HAP-1 (cell line): ENCODE measurements at regions not wholly inside any gene's neighbourhood (a gene's known extent, or its start where the extent isn't known, plus 50 kb on each side); places are given as distances from the start of the nearest gene placed in this dataset.

Source experiments
- DNase-seq, 2 experiments: peaks; one replicate each; pipeline ENCODE4 v3.0.0-alpha.2; 2016 to 2020; ENCODE audit warnings: low spot score in 2 of 2
- H3K27me3 ChIP-seq: fragments of 250-450 bp; sonication (Bioruptor Pico); 2 replicates; pipeline ENCODE4 v1.5.1; 2020; ENCODE audit warnings: low read depth, mild to moderate bottlenecking, moderate library complexity
- H3K36me3 ChIP-seq: fragments of 250-450 bp; sonication (Bioruptor Pico); replicated peaks from 2 replicates; pipeline ENCODE4 v1.5.1; 2020; ENCODE audit warnings: mild to moderate bottlenecking
- H3K4me1 ChIP-seq: fragments of 250-450 bp; sonication (Bioruptor Pico); 2 replicates; pipeline ENCODE4 v1.5.1; 2020; ENCODE audit warnings: mild to moderate bottlenecking
- H3K4me3 ChIP-seq: fragments of 250-450 bp; sonication (Bioruptor Pico); 2 replicates; pipeline ENCODE4 v1.5.1; 2020; ENCODE audit warnings: mild to moderate bottlenecking, moderate library complexity
- H3K9me3 ChIP-seq: fragments of 250-450 bp; sonication (Bioruptor Pico); 2 replicates; pipeline ENCODE4 v1.5.1; 2020; ENCODE audit warnings: mild to moderate bottlenecking, moderate library complexity
- in situ Hi-C: fragments of 300-500 bp; cut with MboI; formaldehyde crosslinking; loops from 3 replicates; pipeline ENCODE4 v1.14.3; 2020; ENCODE audit warnings: low sequenced_read_pairs, inconsistent platforms, mixed read lengths

DNA sequence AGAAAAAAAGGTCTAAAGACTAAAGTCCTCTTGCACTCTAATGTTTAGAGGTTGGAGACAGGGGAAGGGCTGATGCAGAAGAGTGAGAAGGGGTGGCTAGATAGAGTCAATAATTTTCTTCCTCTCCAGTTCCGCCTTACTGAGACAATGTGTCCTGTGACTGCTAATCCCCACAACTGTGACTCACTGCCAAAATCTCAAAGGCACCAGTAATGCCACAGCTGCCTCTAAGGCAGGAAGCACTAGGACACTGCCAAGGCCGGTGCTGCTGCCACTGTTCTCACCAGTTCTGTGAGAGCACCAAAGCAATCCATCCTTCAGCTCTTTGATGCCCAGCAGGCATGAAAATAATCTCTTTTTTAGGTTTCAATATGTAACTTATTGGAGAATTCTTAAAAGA lies 701.9 kb upstream of the MAP3K7 start:
- Histone ChIP-seq H3K4me3 (no peak overlapping the region), H3K9me3 (no peaks in the 10 kb centered on the region), H3K36me3 (no peaks in the 10 kb centered on the region), H3K4me1 (no peaks in the 10 kb centered on the region), H3K27me3 (no peaks in the 10 kb centered on the region)
- no peak for DNase-seq
- in situ Hi-C loops, result no loop called here

DNA sequence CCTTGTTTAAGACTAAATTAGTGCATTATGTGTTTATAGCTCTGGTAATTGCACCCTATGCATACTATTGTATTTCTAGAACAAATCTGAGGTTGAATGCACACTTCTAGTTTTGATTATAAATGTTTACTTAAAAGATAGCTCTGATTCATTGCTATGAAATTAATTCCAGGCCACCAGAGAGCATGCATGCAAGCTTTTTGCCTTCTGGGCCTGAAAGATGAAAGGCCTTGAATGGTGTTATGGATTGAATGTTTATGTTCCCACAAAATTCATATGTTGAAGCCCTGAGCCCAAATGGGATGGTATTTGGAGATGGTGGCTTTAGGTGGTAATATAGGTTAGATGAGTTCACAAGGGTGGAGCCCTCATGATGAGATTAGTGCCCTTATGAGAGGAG lies 695.0 kb upstream of the MAP3K7 start:
- Histone ChIP-seq H3K9me3 (no peaks in the 10 kb centered on the region), H3K4me1 (no peaks in the 10 kb centered on the region), H3K27me3 (0 out of 2 replicates have a peak, but pooled peaks cover 3% of the 10 kb centered on the region), H3K36me3 (no peaks in the 10 kb centered on the region), H3K4me3 (no peak overlapping the region)
- DNase-seq, result no peak
- in situ Hi-C loops, result no loop called here

- Histone ChIP-seq H3K9me3 (no peaks in the 10 kb centered on the region), H3K4me3 (no peak overlapping the region), H3K4me1 (no peaks in the 10 kb centered on the region), H3K27me3 (0 out of 2 replicates have a peak, but pooled peaks cover 3% of the 10 kb centered on the region), H3K36me3 (no peaks in the 10 kb centered on the region)
- no peak for DNase-seq
- in situ Hi-C loops, result no loop called here
These were observed 693.6 kb upstream of the MAP3K7 start for GRCh38 chr6:91280494-91280830.

DNA sequence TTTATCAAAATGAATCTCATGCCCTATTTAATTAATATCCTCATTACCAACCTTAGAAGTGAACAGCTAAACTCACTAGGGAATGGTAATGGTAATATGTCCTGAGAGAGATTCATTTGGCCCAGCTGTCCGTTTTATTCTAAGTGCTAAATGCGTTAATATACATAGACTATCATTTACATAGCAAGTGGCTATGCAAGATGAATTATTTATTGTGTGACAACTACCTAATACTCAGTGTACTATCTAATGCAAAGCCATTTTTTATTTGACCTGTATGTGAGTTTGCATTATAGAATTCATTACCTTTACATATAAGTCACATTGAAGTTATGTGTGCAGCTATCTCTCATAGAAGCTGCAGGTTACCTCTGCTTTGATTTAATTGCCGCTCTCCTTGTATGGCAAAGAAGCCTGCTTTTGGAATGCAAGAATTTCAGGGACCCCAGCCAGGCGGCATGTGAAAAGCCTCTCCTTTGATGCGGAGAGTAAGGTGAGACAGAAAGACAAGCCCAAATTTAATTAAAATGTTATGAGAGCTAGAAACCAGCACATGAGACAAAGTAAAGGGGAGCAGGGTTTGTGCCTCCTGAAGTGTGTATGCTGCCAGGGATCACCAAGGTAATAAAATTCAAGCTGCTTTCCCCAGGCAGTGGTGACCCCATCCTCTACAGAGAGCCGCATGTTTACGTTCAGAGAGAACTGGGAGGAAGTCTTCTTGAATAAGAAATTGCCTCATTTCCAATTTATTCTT lies 693.0 kb upstream of the MAP3K7 start:
- H3K4me1 ChIP-seq, result no peaks in the 10 kb centered on the region
- no peak overlapping the region for H3K4me3 ChIP-seq
- in situ Hi-C loops, result no loop called here
- 0 out of 2 replicates have a peak, but pooled peaks cover 3% of the 10 kb centered on the region for H3K27me3 ChIP-seq
- no peaks in the 10 kb centered on the region for H3K36me3 ChIP-seq
- H3K9me3 ChIP-seq, result no peaks in the 10 kb centered on the region
- no peak for DNase-seq

- in situ Hi-C loops, result no loop called here
These were observed 691.5 kb upstream of the MAP3K7 start for GRCh38 chr6:91278416-91278815.

GRCh38 chr6:91276315-91276714 lies 689.4 kb upstream of the MAP3K7 start:
- 0 out of 2 replicates have a peak, but pooled peaks cover 3% of the 10 kb centered on the region for H3K27me3 ChIP-seq
- DNase-seq, result peak in 1 of 2 experiments; percentile 34
- no peaks in the 10 kb centered on the region for H3K9me3 ChIP-seq
- no peaks in the 10 kb centered on the region for H3K4me1 ChIP-seq
- H3K36me3 ChIP-seq, result no peaks in the 10 kb centered on the region
- in situ Hi-C loops, result no loop called here
- no peak overlapping the region for H3K4me3 ChIP-seq

More at GRCh38 chr6:91278416-91278815, 691.5 kb upstream of the MAP3K7 start:
- no peak overlapping the region for H3K4me3 ChIP-seq
- no peaks in the 10 kb centered on the region for H3K36me3 ChIP-seq
- H3K4me1 ChIP-seq, result no peaks in the 10 kb centered on the region
- H3K9me3 ChIP-seq, result no peaks in the 10 kb centered on the region
- 0 out of 2 replicates have a peak, but pooled peaks cover 3% of the 10 kb centered on the region for H3K27me3 ChIP-seq
- DNase-seq, result no peak

DNA sequence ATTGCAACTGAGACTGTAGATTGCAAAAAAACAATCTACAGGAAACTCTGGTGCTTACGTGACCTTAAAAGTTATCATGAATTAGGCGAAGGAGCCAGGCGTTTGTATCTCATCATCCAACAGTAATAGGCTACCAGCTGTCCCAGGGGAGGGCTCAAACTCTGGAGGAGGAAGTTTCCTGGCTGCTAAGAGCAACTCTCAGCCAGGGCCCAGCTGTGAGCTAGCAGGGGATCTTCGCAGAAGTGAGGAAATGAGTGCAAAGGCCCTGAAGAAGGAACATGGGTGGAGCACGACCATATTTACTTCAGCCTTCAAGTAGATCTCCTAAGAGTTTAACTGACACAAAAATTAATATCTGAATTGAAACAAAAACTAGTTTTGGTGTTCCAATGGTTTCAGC lies 686.9 kb upstream of the MAP3K7 start:
- in situ Hi-C loops, result no loop called here
- no peaks in the 10 kb centered on the region for H3K4me1 ChIP-seq
- H3K4me3 ChIP-seq, result no peak overlapping the region
- no peak for DNase-seq
- no peaks in the 10 kb centered on the region for H3K9me3 ChIP-seq
- H3K27me3 ChIP-seq, result no peaks in the 10 kb centered on the region
- no peaks in the 10 kb centered on the region for H3K36me3 ChIP-seq

GRCh38 chr6:91271807-91272206 lies 684.9 kb upstream of the MAP3K7 start:
- H3K36me3 ChIP-seq, result no peaks in the 10 kb centered on the region
- H3K4me1 ChIP-seq, result no peaks in the 10 kb centered on the region
- H3K9me3 ChIP-seq, result no peaks in the 10 kb centered on the region
- no peak for DNase-seq
- H3K4me3 ChIP-seq, result no peak overlapping the region
- no peaks in the 10 kb centered on the region for H3K27me3 ChIP-seq
- in situ Hi-C loops, result no loop called here

DNA sequence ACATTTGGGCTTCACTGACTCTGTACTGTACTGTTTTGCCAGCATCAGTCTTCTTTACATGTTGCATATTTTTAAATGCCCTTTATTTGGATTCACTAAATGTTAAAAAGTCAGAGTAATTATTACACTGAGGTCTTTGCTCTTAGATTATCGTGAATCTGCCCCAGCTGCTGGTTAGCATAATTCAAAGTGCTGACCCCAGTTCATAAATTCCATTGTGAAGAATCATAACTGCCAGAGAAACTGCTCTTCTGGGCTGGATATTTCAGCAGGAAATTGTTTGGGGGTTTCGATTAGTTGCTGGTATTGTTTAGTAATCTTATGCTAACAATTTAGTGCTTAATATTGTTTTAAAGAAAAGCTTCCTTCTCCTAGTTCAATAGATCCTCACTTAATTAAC lies 682.1 kb upstream of the MAP3K7 start:
- DNase-seq, result no peak
- H3K4me3 ChIP-seq, result no peak overlapping the region
- H3K36me3 ChIP-seq, result no peaks in the 10 kb centered on the region
- no peaks in the 10 kb centered on the region for H3K4me1 ChIP-seq
- H3K27me3 ChIP-seq, result no peaks in the 10 kb centered on the region
- in situ Hi-C loops, result no loop called here
- no peaks in the 10 kb centered on the region for H3K9me3 ChIP-seq

- no peaks in the 10 kb centered on the region for H3K36me3 ChIP-seq
- H3K27me3 ChIP-seq, result no peaks in the 10 kb centered on the region
- DNase-seq, result no peak
- no peaks in the 10 kb centered on the region for H3K4me1 ChIP-seq
- no peak overlapping the region for H3K4me3 ChIP-seq
- in situ Hi-C loops, result no loop called here
- H3K9me3 ChIP-seq, result no peaks in the 10 kb centered on the region
These were observed 680.4 kb upstream of the MAP3K7 start for GRCh38 chr6:91267246-91267645.

- H3K4me1 ChIP-seq, result no peaks in the 10 kb centered on the region
- in situ Hi-C loops, result no loop called here
- no peaks in the 10 kb centered on the region for H3K27me3 ChIP-seq
- no peaks in the 10 kb centered on the region for H3K9me3 ChIP-seq
- no peak for DNase-seq
- no peaks in the 10 kb centered on the region for H3K36me3 ChIP-seq
- H3K4me3 ChIP-seq, result no peak overlapping the region
These were observed 679.3 kb upstream of the MAP3K7 start for GRCh38 chr6:91266156-91266555.

DNA sequence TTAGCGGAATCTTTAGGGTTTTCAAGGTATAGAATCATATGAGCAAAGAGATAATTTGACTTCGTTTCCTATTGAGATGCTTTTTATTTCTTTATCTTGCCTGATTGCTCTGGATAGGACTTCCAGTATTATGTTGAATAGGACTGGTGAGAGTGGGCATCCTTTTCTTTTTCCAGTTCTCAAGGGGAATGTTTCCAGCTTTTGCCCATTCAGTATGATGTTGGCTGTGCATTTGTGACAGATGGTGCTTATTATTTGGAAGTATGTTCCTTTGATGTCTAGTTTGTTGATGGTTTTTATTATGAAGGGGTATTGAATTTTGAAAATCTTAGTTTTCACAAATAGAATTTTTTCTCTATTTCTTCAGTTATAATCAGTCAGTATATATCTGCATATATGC lies 656.6 kb upstream of the MAP3K7 start:
- no peaks in the 10 kb centered on the region for H3K4me1 ChIP-seq
- no peaks in the 10 kb centered on the region for H3K9me3 ChIP-seq
- in situ Hi-C loops, result no loop called here
- H3K27me3 ChIP-seq, result no peaks in the 10 kb centered on the region
- H3K4me3 ChIP-seq, result no peak overlapping the region
- no peaks in the 10 kb centered on the region for H3K36me3 ChIP-seq
- no peak for DNase-seq

- Histone ChIP-seq H3K27me3 (no peaks in the 10 kb centered on the region), H3K9me3 (no peaks in the 10 kb centered on the region), H3K4me3 (no peak overlapping the region), H3K36me3 (no peaks in the 10 kb centered on the region), H3K4me1 (no peaks in the 10 kb centered on the region)
- no peak for DNase-seq
- in situ Hi-C loops, result no loop called here
These were observed 655.7 kb upstream of the MAP3K7 start for GRCh38 chr6:91242614-91242949.

- no peaks in the 10 kb centered on the region for H3K4me1 ChIP-seq
- H3K36me3 ChIP-seq, result no peaks in the 10 kb centered on the region
- no peak overlapping the region for H3K4me3 ChIP-seq
- in situ Hi-C loops, result no loop called here
- H3K27me3 ChIP-seq, result no peaks in the 10 kb centered on the region
- H3K9me3 ChIP-seq, result no peaks in the 10 kb centered on the region
- DNase-seq, result no peak
These were observed 655.2 kb upstream of the MAP3K7 start for GRCh38 chr6:91241946-91242613.
